PFSK-1 (cell line): ENCODE measurements at regions not wholly inside any gene's neighbourhood (a gene's known extent, or its start where the extent isn't known, plus 50 kb on each side); places are given as distances from the start of the nearest gene placed in this dataset.

ENCODE experiments used
- FOXP2 ChIP-seq: optimal IDR thresholded peaks from 2 replicates; pipeline ENCODE3; 2011; ENCODE audit warnings: borderline replicate concordance, control low read depth, inconsistent platforms; ENCODE audit not compliant: insufficient read depth; ENCODE audit errors: extremely low read length, extremely low read depth
- POLR2AphosphoS5 ChIP-seq: IDR thresholded peaks from 2 replicates; pipeline ENCODE4 v1.6.1; 2012; ENCODE audit warnings: low read depth, mild to moderate bottlenecking, control low read depth, low read length, moderate library complexity
- REST ChIP-seq, 2 experiments: IDR thresholded peaks; 2 replicates each; pipeline versions ENCODE4 v1.6.1 to v1.8.0; 2011 to 2012; ENCODE audit warnings: low read depth in 2 of 2, low read length in 2 of 2, control low read depth in 1 of 2, inconsistent platforms in 1 of 2, mild to moderate bottlenecking in 1 of 2, moderate library complexity in 1 of 2; ENCODE audit not compliant: insufficient read depth in 1 of 2
- SIN3A ChIP-seq: IDR thresholded peaks from 2 replicates; pipeline ENCODE4 v1.6.1; 2012; ENCODE audit warnings: mild to moderate bottlenecking, low read length, moderate library complexity, borderline replicate concordance; ENCODE audit not compliant: insufficient read depth
- TAF1 ChIP-seq: IDR thresholded peaks from 2 replicates; pipeline ENCODE4 v1.6.1; 2012; ENCODE audit warnings: low read length, control low read depth, borderline replicate concordance; ENCODE audit not compliant: insufficient read depth

- TF ChIP-seq POLR2AphosphoS5: no peak
- no peak for TF ChIP-seq REST (IDR thresholded peaks at IDR 0.05; ENCODE audit: insufficient read depth in 1 of 2, low read depth in 2 of 2, low read length in 2 of 2)
- no peak for TF ChIP-seq TAF1
- no peak for TF ChIP-seq SIN3A
- TF ChIP-seq FOXP2: no peak
Measured at GRCh38 chr5:18807256-18808149, 1173.2 kb downstream of the TAF11L14 start.
